B cell (primary cell): ENCODE measurements at regions not wholly inside any gene's neighbourhood (a gene's known extent, or its start where the extent isn't known, plus 50 kb on each side); places are given as distances from the start of the nearest gene placed in this dataset.

Experiments used
- ATAC-seq: fragments of 200-7000 bp; cut with Tn5 transposase; one replicate; pipeline ENCODE4 v1.10.0; 2021; ENCODE audit warnings: low read depth, mild to moderate bottlenecking, moderate number of reproducible peaks, moderate library complexity
- CTCF ChIA-PET: fragments of 350-600 bp; sonication (Branson Sonifier 250); formaldehyde crosslinking; loops from one replicate; lab custom pipeline; 2021; ENCODE audit warnings: antibody characterized with exemption, inconsistent platforms; lab: Charles Lee
- POLR2A ChIA-PET: fragments of 350-600 bp; sonication (Branson Sonifier 250); formaldehyde crosslinking; loops from one replicate; lab custom pipeline; 2021; ENCODE audit warnings: antibody characterized with exemption; lab: Charles Lee
- DNase-seq: peaks from one replicate; pipeline ENCODE4 v3.0.0; 2013
- H2AFZ ChIP-seq: 2 replicates; pipeline ENCODE4 v1.6.1; 2012; ENCODE audit warnings: mild to moderate bottlenecking, low read depth, low read length; ENCODE audit not compliant: insufficient read depth, poor library complexity, severe bottlenecking
- H3K27ac ChIP-seq, 2 donors: 1 replicate in 1 of 2; 2 replicates in 1 of 2; pipeline ENCODE4 v1.5.1; 2012 to 2013; ENCODE audit warnings: low read length in 2 of 2, mild to moderate bottlenecking in 2 of 2, moderate library complexity in 1 of 2
- H3K27me3 ChIP-seq, 4 experiments: fragments of 200-600 bp in 1 of 4; sonication (generic) in 1 of 4; replicated peaks in 1 of 4; 1 replicate in 2 of 4; 2 replicates in 2 of 4; pipeline versions ENCODE4 v1.6.1 to v1.7.0; 2013 to 2016; ENCODE audit warnings: low read length in 3 of 4, mild to moderate bottlenecking in 2 of 4, mixed read lengths in 1 of 4, moderate library complexity in 1 of 4; ENCODE audit not compliant: insufficient read depth in 4 of 4, control insufficient read depth in 3 of 4; ENCODE audit errors: control extremely low read depth in 1 of 4
- H3K36me3 ChIP-seq, 2 experiments: replicated peaks in 1 of 2; 1 replicate in 1 of 2; 2 replicates in 1 of 2; pipeline versions ENCODE4 v1.6.1 to v1.7.1; 2013; ENCODE audit warnings: low read length in 1 of 2; ENCODE audit not compliant: insufficient read depth in 2 of 2, control insufficient read depth in 1 of 2; ENCODE audit errors: control extremely low read depth in 1 of 2, extremely low read depth in 1 of 2
- H3K4me1 ChIP-seq, 2 donors: fragments of 200-600 bp in 1 of 2; sonication (generic) in 1 of 2; 1 replicate in 1 of 2; 2 replicates in 1 of 2; pipeline versions ENCODE4 v1.5.1 to v1.6.1; 2013 to 2017; ENCODE audit warnings: low read length in 2 of 2; ENCODE audit not compliant: control insufficient read depth in 2 of 2, insufficient read depth in 2 of 2
- H3K4me2 ChIP-seq: replicated peaks from 2 replicates; pipeline ENCODE3; 2012; ENCODE audit warnings: mild to moderate bottlenecking, low read depth, low read length; ENCODE audit not compliant: poor library complexity, severe bottlenecking
- H3K4me3 ChIP-seq, 5 experiments: fragments of 200-600 bp in 1 of 5; sonication (generic) in 1 of 5; 1 replicate in 3 of 5; 2 replicates in 2 of 5; pipeline versions ENCODE4 v1.5.1 to v1.7.0; 2011 to 2016; ENCODE audit warnings: low read length in 4 of 5, mild to moderate bottlenecking in 4 of 5, low read depth in 2 of 5, control low read depth in 1 of 5, moderate library complexity in 1 of 5; ENCODE audit not compliant: insufficient read depth in 1 of 5; ENCODE audit errors: control extremely low read depth in 1 of 5, extremely low read depth in 1 of 5
- H3K79me2 ChIP-seq: fragments of 200-600 bp; sonication (generic); one replicate; pipeline ENCODE4 v1.6.0; 2016; ENCODE audit warnings: low read length; ENCODE audit not compliant: control insufficient read depth, insufficient read depth
- H3K9ac ChIP-seq: fragments of 200-600 bp; sonication (generic); 2 replicates; pipeline ENCODE4 v1.6.1; 2017; ENCODE audit warnings: mild to moderate bottlenecking, low read length, moderate library complexity
- H3K9me3 ChIP-seq, 3 donors: one replicate each; pipeline versions ENCODE4 v1.6.1 to v1.7.1; 2013; ENCODE audit warnings: low read length in 2 of 3; ENCODE audit not compliant: control insufficient read depth in 2 of 3, insufficient read depth in 1 of 3; ENCODE audit errors: control extremely low read depth in 1 of 3
- H4K20me1 ChIP-seq: 2 replicates; pipeline ENCODE4 v1.6.0; 2012; ENCODE audit warnings: mild to moderate bottlenecking, low read length; ENCODE audit not compliant: insufficient read depth, control insufficient read depth, poor library complexity, severe bottlenecking
- H3K27ac Mint-ChIP-seq: one replicate; pipeline ENCODE4 v1.8.0; 2021; ENCODE audit warnings: mixed read lengths
- H3K27me3 Mint-ChIP-seq: one replicate; pipeline ENCODE4 v1.8.0; 2021; ENCODE audit warnings: mixed read lengths
- H3K4me1 Mint-ChIP-seq: one replicate; pipeline ENCODE4 v1.8.0; 2021; ENCODE audit warnings: mixed read lengths
- H3K4me3 Mint-ChIP-seq: one replicate; pipeline ENCODE4 v1.8.0; 2021; ENCODE audit warnings: mixed read lengths
- H3K9me3 Mint-ChIP-seq: one replicate; pipeline ENCODE4 v1.8.0; 2022; ENCODE audit warnings: mixed read lengths; ENCODE audit not compliant: insufficient read depth
- EZH2 ChIP-seq: IDR thresholded peaks from 2 replicates; pipeline ENCODE4 v1.6.1; 2012; ENCODE audit warnings: borderline replicate concordance, low read depth, mild to moderate bottlenecking, moderate library complexity, low read length; ENCODE audit not compliant: insufficient read depth, poor library complexity, severe bottlenecking
- WGBS: methylation state at CpG from one replicate; pipeline ENCODE4 v1.1.5; 2013; ENCODE audit warnings: missing lambda C conversion rate; ENCODE audit not compliant: insufficient coverage; 5-methylcytosine and 5-hydroxymethylcytosine counted together
- intact Hi-C: fragments of 100-400 bp; cut with micrococcal nuclease; formaldehyde crosslinking; loops from one replicate; pipeline ENCODE4 v1.10.0; 2022
- TF ChIP-seq, protein P1 (sequence below): fragments of 200-600 bp; IDR thresholded peaks from one replicate; pipeline ENCODE4 v1.8.0; 2022; ENCODE audit warnings: antibody characterized with exemption, mild to moderate bottlenecking

DNA sequence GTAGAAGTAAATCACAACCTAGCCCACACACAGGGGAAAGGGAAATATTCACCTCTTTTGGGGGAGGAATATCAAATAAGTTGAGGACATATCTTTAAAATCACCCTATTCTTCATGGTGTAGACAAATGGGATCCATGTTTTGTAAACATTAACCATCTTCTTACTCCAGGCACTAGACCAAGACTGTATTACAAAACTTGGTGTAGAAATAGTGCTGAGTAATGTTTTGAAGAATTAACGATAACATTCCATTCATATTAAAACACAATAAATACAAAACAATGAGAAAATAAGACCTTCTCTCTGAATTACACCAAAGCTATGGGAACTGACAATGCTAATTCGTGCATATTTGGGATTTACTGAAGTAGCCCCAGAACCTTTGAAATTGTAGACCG is 633.6 kb downstream of the BCL11B start:
- Histone ChIP-seq H3K4me1 (no peaks in the 10 kb centered on the region), H4K20me1 (no peaks in the 10 kb centered on the region), H3K79me2 (no peaks in the 10 kb centered on the region), H2AFZ (no peak overlapping the region), H3K4me3 (no peak overlapping the region), H3K4me2 (no peak overlapping the region), H3K27ac (no peak overlapping the region), H3K9ac (no peak overlapping the region), H3K27me3 (no peaks in the 10 kb centered on the region), H3K36me3 (no peaks in the 10 kb centered on the region), H3K9me3 (peaks cover 0 to 8% (median 0%) of the 10 kb centered on the region in 3 donors)
- H3K4me1 Mint-ChIP-seq = no peaks in the 10 kb centered on the region
- CTCF ChIA-PET = no interaction called here
- no peak overlapping the region for H3K4me3 Mint-ChIP-seq
- intact Hi-C loops = no loop called here
- no peak for DNase-seq
- ATAC-seq = no peak
- no peaks in the 10 kb centered on the region for H3K27me3 Mint-ChIP-seq
- POLR2A ChIA-PET = no interaction called here
- no peak overlapping the region for H3K27ac Mint-ChIP-seq
- H3K9me3 Mint-ChIP-seq = peaks cover 12% of the 10 kb centered on the region
- no peak for TF ChIP-seq EZH2
- TF ChIP-seq, protein P1, sequence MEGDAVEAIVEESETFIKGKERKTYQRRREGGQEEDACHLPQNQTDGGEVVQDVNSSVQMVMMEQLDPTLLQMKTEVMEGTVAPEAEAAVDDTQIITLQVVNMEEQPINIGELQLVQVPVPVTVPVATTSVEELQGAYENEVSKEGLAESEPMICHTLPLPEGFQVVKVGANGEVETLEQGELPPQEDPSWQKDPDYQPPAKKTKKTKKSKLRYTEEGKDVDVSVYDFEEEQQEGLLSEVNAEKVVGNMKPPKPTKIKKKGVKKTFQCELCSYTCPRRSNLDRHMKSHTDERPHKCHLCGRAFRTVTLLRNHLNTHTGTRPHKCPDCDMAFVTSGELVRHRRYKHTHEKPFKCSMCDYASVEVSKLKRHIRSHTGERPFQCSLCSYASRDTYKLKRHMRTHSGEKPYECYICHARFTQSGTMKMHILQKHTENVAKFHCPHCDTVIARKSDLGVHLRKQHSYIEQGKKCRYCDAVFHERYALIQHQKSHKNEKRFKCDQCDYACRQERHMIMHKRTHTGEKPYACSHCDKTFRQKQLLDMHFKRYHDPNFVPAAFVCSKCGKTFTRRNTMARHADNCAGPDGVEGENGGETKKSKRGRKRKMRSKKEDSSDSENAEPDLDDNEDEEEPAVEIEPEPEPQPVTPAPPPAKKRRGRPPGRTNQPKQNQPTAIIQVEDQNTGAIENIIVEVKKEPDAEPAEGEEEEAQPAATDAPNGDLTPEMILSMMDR = no peak
- no CpG with 5 or more reads among the region's 3 CpGs for WGBS

DNA sequence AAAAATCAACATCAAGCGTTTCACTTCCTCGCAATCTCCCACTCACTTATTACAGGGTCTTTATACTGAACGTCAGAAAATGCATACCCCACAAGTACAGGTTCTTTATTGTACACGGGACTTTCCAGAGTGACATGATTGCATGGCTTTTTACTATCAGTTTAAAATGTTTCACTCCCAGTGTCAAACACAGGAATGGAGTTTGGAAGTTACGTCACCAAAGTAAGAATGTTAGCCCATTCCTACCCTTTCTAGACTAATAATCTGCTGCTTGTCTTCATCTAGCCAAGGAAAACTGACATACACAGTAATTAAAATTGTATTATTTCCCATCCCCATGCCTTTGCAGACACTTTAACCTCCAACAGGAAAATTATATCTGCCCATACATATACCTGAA is 624.2 kb downstream of the BCL11B start:
- Mint-ChIP-seq H3K27ac (no peak overlapping the region), H3K9me3 (no peaks in the 10 kb centered on the region), H3K4me3 (no peak overlapping the region), H3K27me3 (no peaks in the 10 kb centered on the region), H3K4me1 (no peaks in the 10 kb centered on the region)
- H3K79me2 ChIP-seq = no peaks in the 10 kb centered on the region
- ATAC-seq (no peak), DNase-seq (no peak)
- no peaks in the 10 kb centered on the region for H3K27me3 ChIP-seq
- no peak overlapping the region for H3K4me2 ChIP-seq
- no peaks in the 10 kb centered on the region for H3K4me1 ChIP-seq
- H3K27ac ChIP-seq = no peak overlapping the region
- no peak overlapping the region for H3K4me3 ChIP-seq
- no peaks in the 10 kb centered on the region for H3K36me3 ChIP-seq
- no peaks in the 10 kb centered on the region for H4K20me1 ChIP-seq
- H3K9me3 ChIP-seq = peaks cover 0 to 3% (median 0%) of the 10 kb centered on the region in 3 donors
- 100% methylated on average over 4 of the region's 5 CpGs for WGBS
- H3K9ac ChIP-seq = no peak overlapping the region
- TF ChIP-seq EZH2 = no peak
- TF ChIP-seq, protein P1 = no peak
- ChIA-PET POLR2A (no interaction called here), CTCF (no interaction called here)
- intact Hi-C loops = no loop called here
- no peak overlapping the region for H2AFZ ChIP-seq
